Ovary (tissue), 7 donors: ENCODE measurements at regions not wholly inside any gene's neighbourhood (a gene's known extent, or its start where the extent isn't known, plus 50 kb on each side); places are given as distances from the start of the nearest gene placed in this dataset.
A peak's percentile ranks its signal among the peaks of the same experiment; 100 is the strongest.
"Not testable (repeated sequence)": the region's sequence is repeated elsewhere in the genome, so short reads cannot be mapped to it uniquely, and the experiment has no call there.

Experiments
- DNase-seq, 5 donors: peaks; one replicate each; pipeline ENCODE4 v3.0.0-alpha.2; 2019 to 2020
- H3K27ac ChIP-seq, 2 donors: fragments of 200-600 bp; one replicate each; pipeline versions ENCODE4 v1.5.1 to v1.8.0; 2019 to 2022
- H3K27me3 ChIP-seq: fragments of 200-600 bp; one replicate; pipeline ENCODE4 v1.8.0; 2022
- H3K36me3 ChIP-seq: fragments of 200-600 bp; sonication (generic); one replicate; pipeline ENCODE4 v1.5.1; 2019
- H3K4me1 ChIP-seq: one replicate; pipeline ENCODE4 v1.8.1; 2013; ENCODE audit warnings: mild to moderate bottlenecking, moderate library complexity; ENCODE audit not compliant: insufficient read depth
- H3K4me3 ChIP-seq: fragments of 200-600 bp; sonication (generic); one replicate; pipeline ENCODE4 v1.5.1; 2017
- H3K9me3 ChIP-seq, 2 donors: fragments of 200-600 bp in 1 of 2; sonication (generic) in 1 of 2; one replicate each; pipeline versions ENCODE4 v1.5.1 to v1.8.1; 2013 to 2019; ENCODE audit warnings: mild to moderate bottlenecking in 1 of 2, moderate library complexity in 1 of 2
- WGBS, 3 donors: extraction: QIAGEN DNeasy Blood & Tissue Kit in 1 of 3; methylation state at CpG; one replicate each; pipeline versions ENCODE4 v1.1.5 to v1.1.7; 2013 to 2017; 5-methylcytosine and 5-hydroxymethylcytosine counted together
- intact Hi-C, 4 donors: fragments of 100-400 bp; cut with DNase I; formaldehyde crosslinking; loops; one replicate each; pipeline versions ENCODE4 v1.11.0 to v1.15.1; 2022 to 2023
- donor health status: DM: no; HTN: no; CAD: no; lungs with moderate emphysema.
- donor health status: DM: no; HTN: no; CAD: no.
- donor health status: Bipolar disorder and iron deficiency.
- donor health status: DM: no; HTN: no; CAD: no.
- donor health status: DM: yes; HTN: yes; CAD: no.

DNA sequence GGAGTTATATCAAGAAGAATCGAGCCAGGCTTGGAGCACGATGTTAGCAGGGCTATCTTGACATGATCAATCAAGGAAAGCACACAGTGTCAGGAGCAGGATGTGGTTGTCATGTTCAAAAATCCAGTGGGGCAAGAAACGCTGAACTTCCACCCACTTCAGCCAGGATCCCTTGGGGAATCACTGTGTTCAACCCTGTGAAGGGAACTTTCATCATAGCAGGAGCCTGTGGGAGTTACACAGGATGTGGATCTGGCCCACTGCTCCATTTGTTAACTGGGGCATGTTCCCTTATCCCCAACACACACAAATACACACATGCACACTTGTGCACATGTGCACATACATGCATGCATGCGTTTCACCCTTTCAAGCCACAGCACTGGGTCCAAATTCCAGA, 619.3 kb downstream of the SPATA31A6 start:
- DNase-seq, H3K27ac ChIP-seq, H3K9me3 ChIP-seq, H3K27me3 ChIP-seq, H3K4me3 ChIP-seq, H3K4me1 ChIP-seq, intact Hi-C loops, H3K36me3 ChIP-seq: not testable (repeated sequence)
- 58 to 68% (median 63%) methylated on average over 4 of the region's 4 CpGs for WGBS, 3 donors

GRCh38 chr9:42806674-42807073, 623.2 kb downstream of the SPATA31A6 start:
- 24 to 65% (median 36%) methylated on average over 8 to 20 of the region's 25 CpGs for WGBS, 3 donors
- DNase-seq = not testable (repeated sequence)

GRCh38 chr9:42821468-42821867, 638.0 kb downstream of the SPATA31A6 start:
- H3K4me3 ChIP-seq, H3K9me3 ChIP-seq, H3K4me1 ChIP-seq, DNase-seq, H3K27me3 ChIP-seq, H3K27ac ChIP-seq, intact Hi-C loops, H3K36me3 ChIP-seq: not testable (repeated sequence)
- WGBS, 3 donors = 67 to 77% (median 73%) methylated on average over 1 of the region's 1 CpG

More at GRCh38 chr9:42806674-42807073, 623.2 kb downstream of the SPATA31A6 start:
- H3K27ac ChIP-seq, H3K36me3 ChIP-seq, intact Hi-C loops, H3K4me1 ChIP-seq, H3K4me3 ChIP-seq, H3K27me3 ChIP-seq, H3K9me3 ChIP-seq: not testable (repeated sequence)

GRCh38 chr9:42848156-42848555, 664.7 kb downstream of the SPATA31A6 start:
- H3K9me3 ChIP-seq, H3K4me3 ChIP-seq, H3K36me3 ChIP-seq, H3K27ac ChIP-seq, intact Hi-C loops, DNase-seq, H3K27me3 ChIP-seq, H3K4me1 ChIP-seq: not testable (repeated sequence)
- no CpG with 5 or more reads among the region's 3 CpGs for WGBS, 3 donors

DNA sequence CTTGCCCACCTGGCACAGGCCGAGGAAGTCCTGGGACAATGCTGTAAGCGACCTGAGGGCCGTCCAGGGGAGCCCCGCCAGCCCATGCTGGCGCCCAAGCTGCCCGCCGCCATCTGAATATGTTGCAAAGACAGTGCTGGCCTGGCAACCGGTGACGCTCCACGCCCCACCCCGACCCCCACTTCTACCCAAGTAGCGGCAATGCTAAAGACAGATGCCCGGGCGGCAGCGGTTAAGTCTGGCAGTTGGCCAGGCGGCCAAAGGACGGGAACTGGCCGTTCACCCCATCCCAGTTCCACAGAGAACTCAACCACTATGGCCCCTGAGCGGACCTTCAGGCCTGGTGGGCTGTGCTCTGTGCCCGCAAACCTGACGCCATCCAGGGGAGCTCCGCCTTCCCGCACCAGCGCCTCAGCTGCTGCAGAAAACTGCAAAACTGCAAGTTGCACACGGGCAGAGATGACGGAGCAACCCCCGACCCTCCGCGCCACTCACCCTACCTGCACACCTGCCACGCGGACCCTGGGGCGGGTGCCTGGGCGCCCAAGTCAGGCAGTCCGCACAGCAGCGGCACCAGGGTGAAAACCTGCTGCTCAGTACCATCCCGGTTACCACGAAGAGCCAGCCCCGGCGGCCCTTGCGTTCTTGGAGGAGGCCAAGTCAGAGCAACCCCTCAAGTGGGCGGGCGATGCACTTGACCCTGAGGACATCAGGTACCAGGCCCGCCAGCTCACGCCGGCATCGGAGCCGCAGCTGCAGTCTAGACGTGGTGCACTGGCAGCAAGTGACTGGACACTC, 667.6 kb downstream of the SPATA31A6 start:
- H3K27ac ChIP-seq, H3K4me1 ChIP-seq, H3K27me3 ChIP-seq, H3K4me3 ChIP-seq, H3K9me3 ChIP-seq, H3K36me3 ChIP-seq, DNase-seq, intact Hi-C loops: not testable (repeated sequence)
- WGBS, 3 donors = 42 to 59% (median 49%) methylated on average over 7 to 43 of the region's 48 CpGs

GRCh38 chr9:42851701-42852100, 668.2 kb downstream of the SPATA31A6 start:
- WGBS, 3 donors = 15 to 36% (median 15%) methylated on average over 10 to 21 of the region's 23 CpGs
- H3K4me1 ChIP-seq, H3K27me3 ChIP-seq, H3K9me3 ChIP-seq, H3K27ac ChIP-seq, intact Hi-C loops, H3K4me3 ChIP-seq, DNase-seq, H3K36me3 ChIP-seq: not testable (repeated sequence)

DNA sequence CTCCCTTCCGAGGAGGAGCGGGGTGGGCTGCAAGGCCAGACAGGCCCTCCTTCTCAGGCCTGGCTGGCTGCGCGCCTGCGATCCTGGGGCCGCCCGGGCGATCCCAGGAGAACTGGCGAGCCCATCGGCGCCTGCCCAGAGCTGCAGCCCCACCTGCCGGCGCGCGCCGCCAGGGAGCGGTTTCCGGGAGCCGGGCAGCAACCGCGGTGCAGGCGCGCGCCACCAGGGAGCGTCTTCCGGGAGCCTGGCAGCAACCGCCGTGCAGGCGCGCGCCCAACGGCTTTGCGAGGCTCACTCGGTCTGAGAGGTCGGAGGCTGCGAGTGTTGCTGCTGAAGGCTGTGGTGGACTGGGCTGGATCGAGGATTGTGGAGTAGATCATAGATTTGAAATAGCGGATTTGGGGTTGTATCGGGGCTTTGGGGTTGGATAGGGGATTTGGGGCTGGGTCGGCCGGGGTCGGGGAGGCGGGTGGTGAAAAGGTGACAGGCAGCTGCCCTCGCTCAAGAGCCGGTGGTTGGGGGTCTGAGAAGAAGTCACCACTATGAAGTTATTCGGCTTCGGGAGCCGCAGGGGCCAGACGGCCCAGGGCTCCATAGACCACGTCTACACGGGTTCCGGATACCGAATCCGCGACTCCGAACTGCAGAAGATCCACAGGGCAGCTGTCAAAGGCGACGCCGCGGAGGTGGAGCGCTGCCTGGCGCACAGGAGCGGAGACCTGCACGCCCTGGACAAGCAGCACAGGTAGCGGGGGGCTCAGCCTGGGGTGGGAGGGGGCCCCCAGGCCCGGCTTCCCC, 668.9 kb downstream of the SPATA31A6 start:
- WGBS, 3 donors = 7 to 24% (median 8%) methylated on average over 34 to 66 of the region's 66 CpGs
- H3K4me3 ChIP-seq, H3K36me3 ChIP-seq, H3K9me3 ChIP-seq, H3K27me3 ChIP-seq, H3K27ac ChIP-seq, H3K4me1 ChIP-seq, intact Hi-C loops: not testable (repeated sequence)
- DNase-seq = peak in 2 of 5 donors; percentile 25 to 29

DNA sequence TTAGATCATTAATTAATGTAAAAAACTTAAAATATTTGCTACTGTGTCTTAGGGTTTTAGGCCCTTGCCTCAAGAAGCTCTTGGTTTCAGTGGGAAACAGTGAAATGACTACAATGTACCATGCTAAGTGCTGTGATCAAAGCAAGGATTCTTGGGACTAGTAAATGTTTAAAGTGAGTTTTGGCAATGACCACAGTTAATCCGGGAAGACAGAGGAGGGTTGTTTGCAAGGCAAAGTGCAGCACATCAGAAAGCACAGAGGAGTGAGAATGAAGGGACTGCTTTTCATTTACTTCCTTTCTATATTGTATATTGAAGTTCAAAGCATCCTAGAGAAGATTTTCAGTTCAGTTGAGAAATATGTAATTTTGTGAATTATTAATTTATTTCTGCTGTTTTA, 676.7 kb downstream of the SPATA31A6 start:
- intact Hi-C loops, DNase-seq, H3K27me3 ChIP-seq, H3K4me3 ChIP-seq, H3K27ac ChIP-seq, H3K36me3 ChIP-seq, H3K9me3 ChIP-seq, H3K4me1 ChIP-seq: not testable (repeated sequence)
- 57 to 64% (median 62%) methylated on average over 1 of the region's 1 CpG for WGBS, 3 donors

DNA sequence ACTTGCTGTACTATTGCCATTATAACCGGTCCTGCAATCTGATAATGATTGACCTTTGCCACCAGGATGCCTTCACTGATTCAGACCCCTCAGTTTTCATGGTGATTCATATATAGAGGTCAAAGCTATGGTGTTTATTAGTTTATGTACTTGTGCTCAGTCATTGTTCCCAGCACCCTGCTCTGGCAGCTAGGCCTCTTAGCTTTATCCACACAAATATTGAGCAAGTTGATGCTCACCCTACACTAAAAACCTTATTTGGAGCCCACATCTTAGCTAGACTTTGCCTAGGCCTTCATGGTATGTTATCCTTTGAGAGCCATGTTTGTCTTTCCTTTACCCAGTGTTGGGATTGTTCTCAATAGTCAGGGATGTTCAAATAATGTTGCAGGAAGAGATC, 679.0 kb downstream of the SPATA31A6 start:
- H3K4me1 ChIP-seq, H3K36me3 ChIP-seq, H3K9me3 ChIP-seq, H3K4me3 ChIP-seq, H3K27me3 ChIP-seq, intact Hi-C loops, DNase-seq, H3K27ac ChIP-seq: not testable (repeated sequence)
- 42 to 62% (median 50%) methylated on average over 1 of the region's 1 CpG for WGBS, 3 donors
